OCI-LY1 (cell line): ENCODE measurements at regions not wholly inside any gene's neighbourhood (a gene's known extent, or its start where the extent isn't known, plus 50 kb on each side); places are given as distances from the start of the nearest gene placed in this dataset.
A peak's percentile ranks its signal among the peaks of the same experiment; 100 is the strongest.
"Not testable (repeated sequence)": the region's sequence is repeated elsewhere in the genome, so short reads cannot be mapped to it uniquely, and the experiment has no call there.

Experiments used
- H2AFZ ChIP-seq: fragments of 200-600 bp; sonication (generic), shearing (Covaris generic); 2 replicates; pipeline ENCODE4 v1.6.0; 2014; ENCODE audit warnings: antibody characterized with exemption, mild to moderate bottlenecking, low read length
- H3F3A ChIP-seq: fragments of 200-600 bp; sonication (generic), shearing (Covaris generic); 2 replicates; pipeline ENCODE4 v1.6.0; 2014; ENCODE audit warnings: mild to moderate bottlenecking, antibody characterized with exemption, low read length, moderate library complexity; ENCODE audit not compliant: insufficient read depth
- H3K27ac ChIP-seq: fragments of 200-600 bp; sonication (generic); 2 replicates; pipeline ENCODE4 v1.5.1; 2014; ENCODE audit warnings: low read length, mixed run types, mild to moderate bottlenecking, low read depth; ENCODE audit not compliant: poor library complexity, severe bottlenecking
- H3K27me3 ChIP-seq: fragments of 200-600 bp; sonication (generic); 2 replicates; pipeline ENCODE4 v1.6.0; 2014; ENCODE audit warnings: antibody characterized with exemption, mild to moderate bottlenecking, low read length, moderate library complexity; ENCODE audit not compliant: insufficient read depth
- H3K36me3 ChIP-seq: fragments of 200-600 bp; sonication (generic); 2 replicates; pipeline ENCODE4 v1.6.1; 2014; ENCODE audit warnings: mild to moderate bottlenecking, antibody characterized with exemption, low read length, moderate library complexity, mixed read lengths; ENCODE audit not compliant: insufficient read depth
- H3K4me1 ChIP-seq: fragments of 200-600 bp; sonication (generic); 2 replicates; pipeline ENCODE4 v1.5.1; 2014; ENCODE audit warnings: mild to moderate bottlenecking, low read length, moderate library complexity; ENCODE audit not compliant: insufficient read depth, severe bottlenecking
- H3K4me2 ChIP-seq: fragments of 200-600 bp; sonication (generic), shearing (Covaris generic); 2 replicates; pipeline ENCODE4 v1.6.1; 2014; ENCODE audit warnings: low read length
- H3K4me3 ChIP-seq: fragments of 200-600 bp; sonication (generic); 2 replicates; pipeline ENCODE4 v1.5.1; 2014; ENCODE audit warnings: low read length, low read depth, mild to moderate bottlenecking, mixed read lengths; ENCODE audit not compliant: poor library complexity, severe bottlenecking
- H3K79me2 ChIP-seq: fragments of 200-600 bp; shearing (Covaris generic); 2 replicates; pipeline ENCODE4 v1.6.1; 2016; ENCODE audit warnings: mixed run types, low read length, mixed read lengths; ENCODE audit not compliant: insufficient read depth
- H3K9ac ChIP-seq: fragments of 200-600 bp; sonication (generic), shearing (Covaris generic); 2 replicates; pipeline ENCODE4 v1.6.1; 2014; ENCODE audit warnings: mild to moderate bottlenecking, low read length, mixed read lengths
- H3K9me2 ChIP-seq: fragments of 200-600 bp; sonication (generic), shearing (Covaris generic); 2 replicates; pipeline ENCODE4 v1.6.1; 2014; ENCODE audit warnings: low read depth, mild to moderate bottlenecking, low read length, mixed read lengths
- H3K9me3 ChIP-seq: fragments of 200-600 bp; shearing (Covaris generic); 2 replicates; pipeline ENCODE4 v1.6.1; 2014; ENCODE audit warnings: low read length, mixed read lengths
- H4K20me1 ChIP-seq: fragments of 200-600 bp; sonication (generic), shearing (Covaris generic); 2 replicates; pipeline ENCODE4 v1.6.0; 2016; ENCODE audit warnings: mild to moderate bottlenecking, low read length; ENCODE audit not compliant: insufficient read depth
- CTCF ChIP-seq: fragments of 200-600 bp; sonication (generic), shearing (Covaris generic); IDR thresholded peaks from 2 replicates; pipeline ENCODE4 v1.5.1; 2017; ENCODE audit warnings: mild to moderate bottlenecking, antibody characterized with exemption, low read length, moderate library complexity, mixed read lengths
- EZH2 ChIP-seq: fragments of 200-600 bp; sonication (generic), shearing (Covaris generic); IDR thresholded peaks from 2 replicates; pipeline ENCODE4 v1.8.0; 2017; ENCODE audit warnings: borderline replicate concordance, mixed run types, mild to moderate bottlenecking, antibody characterized with exemption, low read length, moderate library complexity, mixed read lengths

- H3K4me1 ChIP-seq = no peaks in the 10 kb centered on the region
- no peak overlapping the region for H3K27ac ChIP-seq
- H2AFZ ChIP-seq = no peak overlapping the region
- H4K20me1 ChIP-seq = no peaks in the 10 kb centered on the region
- no peak for TF ChIP-seq EZH2
- TF ChIP-seq CTCF = no peak
- no peak overlapping the region for H3K4me3 ChIP-seq
- no peaks in the 10 kb centered on the region for H3K36me3 ChIP-seq
- no peaks in the 10 kb centered on the region for H3K9me2 ChIP-seq
- H3K79me2 ChIP-seq = no peaks in the 10 kb centered on the region
- H3K4me2 ChIP-seq = no peak overlapping the region
- H3K9ac ChIP-seq = no peak overlapping the region
- H3F3A ChIP-seq = no peaks in the 10 kb centered on the region
- no peaks in the 10 kb centered on the region for H3K27me3 ChIP-seq
- H3K9me3 ChIP-seq = no peaks in the 10 kb centered on the region
Measured at GRCh38 chr15:25990220-25990619, 127.1 kb upstream of the ATP10A start.

- Histone ChIP-seq H3K36me3 (no peaks in the 10 kb centered on the region), H3K9me3 (no peaks in the 10 kb centered on the region), H3K4me3 (no peak overlapping the region), H3K79me2 (no peaks in the 10 kb centered on the region), H3K4me1 (no peaks in the 10 kb centered on the region), H3K9me2 (no peaks in the 10 kb centered on the region), H3K9ac (no peak overlapping the region), H3K4me2 (no peak overlapping the region), H2AFZ (no peak overlapping the region), H3K27ac (no peak overlapping the region), H3F3A (no peaks in the 10 kb centered on the region), H4K20me1 (no peaks in the 10 kb centered on the region), H3K27me3 (no peaks in the 10 kb centered on the region)
- TF ChIP-seq EZH2 (no peak), CTCF (peak; percentile 53)
Measured at GRCh38 chr15:25989327-25989726, 126.2 kb upstream of the ATP10A start.

- H3K27ac ChIP-seq, H3F3A ChIP-seq, H3K9me3 ChIP-seq, H3K9ac ChIP-seq, H3K36me3 ChIP-seq, H4K20me1 ChIP-seq, H3K79me2 ChIP-seq, H2AFZ ChIP-seq, H3K9me2 ChIP-seq, H3K4me1 ChIP-seq, H3K4me3 ChIP-seq, H3K27me3 ChIP-seq, H3K4me2 ChIP-seq: not testable (repeated sequence)
Measured at GRCh38 chr15:25988716-25989115, 125.6 kb upstream of the ATP10A start.

DNA sequence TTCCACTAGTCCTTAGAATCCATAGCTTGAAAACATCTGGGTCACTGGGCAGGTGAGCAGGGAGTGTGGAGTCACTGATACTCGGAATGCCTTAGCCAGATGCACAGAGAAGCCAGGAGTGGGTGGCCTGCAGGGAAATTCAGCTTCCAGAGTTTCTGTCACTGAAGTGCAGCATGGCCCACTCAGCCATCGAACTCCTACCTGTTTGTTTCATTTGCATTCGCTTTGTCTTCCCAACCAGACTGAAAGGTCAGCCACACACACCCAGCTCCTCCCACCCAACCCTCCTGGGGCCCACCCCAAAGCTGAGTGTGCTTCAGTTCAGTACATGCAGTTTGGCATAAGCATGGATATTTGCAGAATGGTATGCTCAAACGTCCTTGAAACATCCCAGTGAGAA is 124.5 kb upstream of the ATP10A start:
- H3K36me3 ChIP-seq = no peaks in the 10 kb centered on the region
- no peak overlapping the region for H3K27ac ChIP-seq
- H2AFZ ChIP-seq = no peak overlapping the region
- no peaks in the 10 kb centered on the region for H3K9me2 ChIP-seq
- no peak for TF ChIP-seq CTCF
- no peak for TF ChIP-seq EZH2
- no peak overlapping the region for H3K4me3 ChIP-seq
- no peaks in the 10 kb centered on the region for H3K27me3 ChIP-seq
- no peaks in the 10 kb centered on the region for H3K4me1 ChIP-seq
- H3F3A ChIP-seq = no peaks in the 10 kb centered on the region
- H3K9ac ChIP-seq = no peak overlapping the region
- H3K4me2 ChIP-seq = no peak overlapping the region
- H4K20me1 ChIP-seq = no peaks in the 10 kb centered on the region
- no peaks in the 10 kb centered on the region for H3K9me3 ChIP-seq
- H3K79me2 ChIP-seq = no peaks in the 10 kb centered on the region
